Stomach (tissue), 4 donors: ENCODE measurements at regions not wholly inside any gene's neighbourhood (a gene's known extent, or its start where the extent isn't known, plus 50 kb on each side); places are given as distances from the start of the nearest gene placed in this dataset.

Experiments
- CTCF ChIP-seq, 7 experiments: fragments of 450-650 bp in 4 of 7; fragments of 200-600 bp in 3 of 7; sonication (generic) in 3 of 7; IDR thresholded peaks; one replicate each; pipeline ENCODE4 v1.5.1; 2016 to 2019; ENCODE audit warnings: antibody characterized with exemption in 7 of 7, control low read depth in 2 of 7, mild to moderate bottlenecking in 1 of 7
- EP300 ChIP-seq: sonication (generic); formaldehyde crosslinking; IDR thresholded peaks from one replicate; pipeline ENCODE4 v1.6.1; 2017; ENCODE audit warnings: antibody characterized with exemption
- POLR2A ChIP-seq, 4 donors: fragments of 450-650 bp; IDR thresholded peaks; one replicate each; pipeline ENCODE4 v1.6.1; 2016; ENCODE audit warnings: antibody characterized with exemption in 4 of 4, control low read depth in 2 of 4, mild to moderate bottlenecking in 1 of 4, moderate library complexity in 1 of 4
- POLR2AphosphoS5 ChIP-seq, 3 donors: sonication (generic); formaldehyde crosslinking; IDR thresholded peaks; one replicate each; pipeline ENCODE4 v1.6.1; 2016; ENCODE audit warnings: antibody characterized with exemption in 3 of 3

DNA sequence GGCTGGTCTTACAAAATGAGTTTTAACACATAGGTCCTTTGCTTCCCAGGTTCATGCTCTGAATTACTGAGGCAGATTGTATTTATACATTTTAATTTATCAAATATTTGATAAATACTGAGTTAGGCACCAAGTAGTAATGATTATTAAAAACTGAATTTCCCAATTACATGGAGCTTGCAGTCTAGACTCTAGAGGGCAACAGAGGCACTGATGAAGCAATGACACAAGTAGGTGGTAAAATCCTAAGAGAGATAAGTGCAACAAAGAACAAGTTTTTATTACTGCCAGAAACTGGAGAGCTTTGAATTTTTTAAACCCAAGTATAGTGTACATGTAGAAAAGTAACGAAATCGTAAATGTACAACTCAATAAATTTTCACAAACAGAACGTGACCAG is 406.2 kb upstream of the RARB start:
- TF ChIP-seq POLR2AphosphoS5 (IDR thresholded peaks at IDR 0.05) (no peak), CTCF (IDR thresholded peaks at IDR 0.05) (peak in 2 of 7 experiments; percentile 12 to 14), POLR2A (IDR thresholded peaks at IDR 0.05) (no peak), EP300 (no peak)
